Hippocampal formation (tissue), 2 donors: ENCODE measurements at regions not wholly inside any gene's neighbourhood (a gene's known extent, or its start where the extent isn't known, plus 50 kb on each side); places are given as distances from the start of the nearest gene placed in this dataset.

ENCODE experiments used
- DNase-seq, 2 donors: peaks; one replicate each; lab custom pipeline; 2025; lab: John Stamatoyannopoulos, UW

DNA sequence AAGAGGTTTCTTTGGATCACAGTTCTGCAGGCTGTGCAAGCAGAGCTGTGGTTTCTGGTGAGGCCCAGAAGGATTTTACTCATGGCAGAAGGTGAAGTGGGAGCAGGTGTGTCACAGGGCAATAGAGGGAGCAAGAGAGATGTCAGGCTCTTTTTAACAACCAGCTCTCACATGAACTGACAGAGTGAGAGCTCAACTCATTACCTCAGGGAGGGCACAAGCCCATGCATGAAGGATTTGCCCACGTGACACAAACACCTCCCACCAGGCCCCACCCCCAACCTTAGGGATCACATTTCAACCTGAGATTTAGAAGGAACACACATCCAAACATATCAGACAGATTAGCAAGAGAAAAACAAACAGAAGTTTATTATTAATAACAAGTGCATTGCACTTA is 470.4 kb downstream of the GALC start:
- no peak for DNase-seq

DNA sequence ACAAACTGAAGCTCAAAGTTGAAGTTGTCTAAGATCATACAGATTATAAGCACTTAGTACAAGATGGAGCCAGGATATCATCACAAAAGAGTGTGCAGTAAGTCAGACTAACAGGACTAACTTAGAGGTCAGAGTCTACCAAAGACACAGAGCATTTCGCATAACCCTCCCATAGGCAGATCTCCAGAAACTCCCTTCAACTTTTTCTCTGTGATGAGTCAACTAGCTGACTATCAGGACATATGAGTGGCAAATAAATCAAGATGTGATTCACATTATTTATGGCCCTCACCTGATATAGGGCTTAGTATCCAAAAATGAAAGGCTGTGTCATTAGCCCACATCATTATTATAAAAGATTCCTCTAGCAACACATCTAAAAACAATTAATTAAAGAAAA is 484.6 kb downstream of the GALC start:
- DNase-seq, result no peak

DNA sequence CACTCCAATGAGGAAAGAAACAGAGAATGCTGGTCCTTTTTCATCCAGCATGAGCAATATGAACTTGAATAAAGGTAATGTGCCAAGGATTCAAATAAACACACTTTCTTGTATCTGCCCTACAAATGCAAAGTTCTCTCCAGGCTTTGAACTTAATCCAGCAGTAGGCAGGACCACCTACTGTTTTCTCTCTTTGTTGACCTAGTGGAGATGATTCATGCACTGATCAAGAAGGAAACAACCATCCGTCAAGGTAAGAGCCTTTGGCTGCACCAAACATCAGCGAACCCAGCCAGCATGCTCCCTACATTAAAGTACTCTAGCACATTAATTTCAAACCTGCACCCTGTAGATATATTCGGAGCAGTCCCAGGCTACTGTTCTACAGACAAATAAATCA is 489.3 kb downstream of the GALC start:
- DNase-seq, result no peak

DNA sequence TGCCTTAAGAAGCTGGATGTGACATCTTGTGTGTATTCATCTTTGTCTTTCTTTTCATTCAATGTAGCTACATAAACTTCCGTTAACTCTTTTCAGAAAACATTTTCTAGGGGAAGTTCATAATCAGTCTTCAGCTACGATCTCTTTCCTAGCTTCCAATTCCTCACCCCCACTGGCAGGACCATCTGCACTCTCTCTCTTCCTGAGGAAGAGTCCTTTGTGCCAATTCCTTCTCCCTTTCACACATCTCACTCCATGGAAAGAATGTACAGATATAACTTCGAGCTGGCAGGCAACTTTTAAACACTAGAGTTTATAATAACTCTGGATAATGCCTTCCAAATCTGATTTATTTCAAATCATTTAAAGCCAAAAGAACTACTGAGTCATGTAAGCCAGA is 495.7 kb downstream of the GALC start:
- peak in 1 of 2 donors; percentile 16 for DNase-seq

DNA sequence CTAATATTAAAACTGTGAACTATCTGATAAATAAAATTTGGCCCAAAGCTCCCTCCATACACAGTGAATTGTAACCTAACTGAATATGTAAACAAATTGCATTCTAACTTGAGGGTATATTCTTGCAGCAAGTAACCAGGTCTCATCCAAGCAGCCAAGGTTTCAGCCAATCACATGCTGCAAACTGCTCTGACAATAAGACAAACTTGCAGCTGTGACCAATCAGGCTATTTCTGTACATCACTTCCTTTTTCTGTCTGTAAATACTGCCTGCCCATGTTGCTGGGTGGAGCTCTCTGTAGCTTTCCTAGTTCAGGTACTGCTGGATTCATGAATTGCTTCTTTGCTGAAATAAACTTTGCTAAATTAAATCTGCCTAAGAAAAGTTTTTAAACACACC is 499.0 kb downstream of the GALC start:
- no peak for DNase-seq

DNA sequence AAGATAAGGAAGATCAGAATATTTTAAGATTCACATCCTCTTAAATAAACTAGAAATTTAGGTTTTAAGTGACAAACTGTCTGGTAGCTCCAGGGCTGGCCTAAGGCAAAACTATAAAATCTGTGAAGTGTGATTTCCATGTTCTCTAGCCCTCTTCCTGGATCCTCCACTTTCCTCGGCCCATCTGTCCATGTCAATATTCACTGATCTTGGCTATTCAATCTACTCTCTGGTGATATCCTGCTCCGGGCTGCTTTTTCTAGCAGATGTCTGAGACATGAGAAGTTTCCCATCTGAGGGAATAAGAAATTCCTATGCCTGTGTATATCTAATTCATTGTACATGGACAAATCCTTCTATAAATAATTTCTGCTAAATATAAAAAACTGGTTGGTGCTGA is 500.4 kb downstream of the GALC start:
- no peak for DNase-seq

DNA sequence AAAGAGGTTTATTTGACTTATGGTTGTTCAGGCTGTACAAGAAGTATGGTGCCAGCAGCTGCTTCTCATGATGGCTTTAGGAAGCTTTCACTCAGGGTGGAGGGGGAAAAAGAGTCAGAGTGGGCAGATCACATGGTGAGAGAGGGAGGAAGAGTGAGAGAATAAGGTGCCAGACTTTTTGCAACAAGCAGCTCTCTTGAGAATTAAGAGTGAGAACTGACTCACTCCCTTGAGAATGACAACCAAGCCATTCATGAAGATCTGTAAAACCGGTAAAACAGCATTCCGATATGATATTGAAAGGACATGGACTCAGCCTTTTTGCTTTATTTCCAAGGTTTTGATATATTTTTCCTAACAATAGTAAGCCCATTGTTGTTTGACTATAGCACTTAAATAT is 501.2 kb downstream of the GALC start:
- DNase-seq, result no peak

DNA sequence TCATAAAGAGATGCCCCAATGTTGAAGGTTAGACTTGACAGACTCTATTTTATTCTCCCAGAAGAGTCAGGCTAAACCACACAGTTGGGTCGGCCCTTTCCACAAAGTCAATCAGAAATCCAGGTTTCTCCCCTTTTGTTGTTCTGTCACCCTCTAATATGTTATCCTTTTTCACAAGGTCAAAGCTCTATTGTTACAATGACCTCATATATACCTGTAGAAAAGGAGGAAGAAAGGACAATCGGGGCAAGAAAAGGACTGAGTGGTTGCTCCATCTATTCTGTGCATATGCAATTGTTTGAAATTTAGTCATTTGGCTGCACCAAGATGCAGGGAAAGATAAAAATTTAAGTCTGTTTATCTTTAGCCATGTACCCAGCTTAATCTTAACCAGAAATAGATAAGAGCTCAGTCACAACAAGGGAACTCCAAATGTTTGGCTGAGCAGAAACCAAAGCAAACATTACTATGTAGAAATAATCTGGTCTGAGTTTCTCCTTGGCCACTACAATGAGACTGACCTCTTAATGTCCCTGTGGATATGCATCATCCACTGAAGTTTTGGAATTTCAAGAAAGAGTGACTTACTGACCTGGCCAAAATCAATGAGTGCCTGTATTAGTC is 503.7 kb downstream of the GALC start:
- no peak for DNase-seq

DNA sequence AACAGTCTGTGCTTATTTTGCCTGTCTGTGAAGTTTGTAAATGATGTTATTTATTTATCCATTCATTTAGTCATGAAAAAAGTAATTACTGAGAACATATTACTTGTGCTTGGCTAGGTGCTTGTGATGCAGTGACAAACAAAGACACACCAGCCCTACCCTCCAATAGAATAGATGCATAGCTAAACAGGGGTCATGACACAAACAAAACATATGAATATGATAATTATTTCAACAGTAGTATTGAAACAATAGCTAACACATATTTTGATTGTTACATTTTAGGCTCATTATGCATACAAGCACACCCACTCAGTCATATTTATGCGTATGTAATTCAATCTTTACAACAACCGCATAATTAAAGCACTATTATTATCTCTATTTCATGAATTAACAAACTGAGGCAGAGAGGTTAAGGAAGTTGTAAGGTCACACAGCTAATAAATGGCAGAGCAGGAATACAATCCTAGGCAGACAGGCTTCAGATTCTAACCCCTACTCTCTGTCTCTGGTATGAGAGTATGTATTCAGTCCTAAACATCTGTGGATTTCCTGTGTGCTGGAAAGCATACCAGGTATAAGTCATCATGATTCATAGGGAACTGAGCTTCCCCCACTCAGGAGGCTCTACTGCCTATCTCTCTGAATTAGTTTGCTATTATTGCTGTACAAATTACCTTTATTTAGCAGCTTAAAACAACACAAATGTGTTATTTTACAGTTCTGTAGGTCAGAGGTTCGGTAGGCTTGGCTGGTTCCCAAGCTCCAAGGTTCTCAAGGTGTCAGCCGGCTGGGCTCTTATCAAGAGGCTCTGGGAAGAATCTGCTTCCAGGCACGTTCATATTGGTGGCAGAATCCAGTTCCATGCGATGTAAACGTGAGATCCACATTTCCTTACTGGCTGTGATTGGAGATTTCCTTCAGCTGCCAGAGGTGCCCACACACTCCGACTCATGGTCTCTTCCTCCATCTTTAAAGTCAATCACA is 509.4 kb downstream of the GALC start:
- DNase-seq, result no peak

DNA sequence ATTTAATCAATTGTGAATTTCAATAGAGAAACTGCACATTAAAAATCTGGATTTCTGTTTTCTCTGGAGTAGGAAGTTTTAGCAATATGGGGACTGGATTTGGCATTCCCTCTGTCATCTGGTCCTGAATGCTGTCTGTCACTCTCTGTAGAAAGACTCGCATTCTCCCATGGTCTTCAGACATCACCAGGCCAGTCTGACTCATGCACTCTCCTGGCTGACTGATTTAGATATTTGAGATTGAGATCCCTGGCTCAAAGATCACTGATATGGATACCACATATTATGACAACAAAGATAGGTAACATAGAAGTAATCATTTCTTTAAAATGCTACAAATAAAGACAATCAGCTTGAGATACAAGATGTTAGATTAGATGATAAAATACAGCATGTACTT is 524.5 kb downstream of the GALC start:
- DNase-seq, result no peak

DNA sequence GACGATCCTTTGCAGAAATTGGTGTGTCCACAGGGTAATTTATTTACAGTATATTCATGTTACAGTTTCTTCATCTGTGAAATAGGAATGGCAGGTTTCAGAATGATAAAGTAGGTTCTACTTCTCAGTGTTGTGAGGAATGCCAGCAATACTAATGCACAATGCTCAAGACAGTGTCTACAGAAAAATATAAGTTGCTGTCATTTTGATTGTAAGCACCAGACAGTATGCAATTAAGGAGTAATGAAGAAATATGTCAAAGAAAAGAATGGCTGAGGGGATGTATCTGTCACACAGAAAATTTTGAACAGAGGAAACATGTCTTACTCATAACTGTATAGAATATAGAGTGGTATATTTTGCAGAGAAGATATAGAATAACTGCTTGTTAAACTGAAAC is 525.4 kb downstream of the GALC start:
- no peak for DNase-seq

DNA sequence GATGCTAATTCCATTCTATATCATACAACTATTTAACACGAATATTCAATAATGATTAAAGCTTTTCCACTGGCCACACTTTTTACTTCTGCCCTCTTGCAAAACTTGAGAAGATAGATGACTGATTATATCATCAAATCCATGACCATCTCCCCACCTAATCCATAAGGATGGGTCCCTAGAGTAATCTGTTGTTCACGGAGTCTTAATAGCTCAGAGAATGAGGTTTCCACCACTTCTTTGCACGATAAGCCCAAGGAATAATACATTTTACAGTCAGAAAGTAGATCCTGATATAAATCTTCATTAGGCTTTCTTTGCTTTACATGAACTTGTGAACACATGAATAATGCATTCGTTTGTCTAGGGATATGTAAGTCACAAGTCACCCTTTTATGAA is 527.2 kb downstream of the GALC start:
- DNase-seq, result no peak

DNA sequence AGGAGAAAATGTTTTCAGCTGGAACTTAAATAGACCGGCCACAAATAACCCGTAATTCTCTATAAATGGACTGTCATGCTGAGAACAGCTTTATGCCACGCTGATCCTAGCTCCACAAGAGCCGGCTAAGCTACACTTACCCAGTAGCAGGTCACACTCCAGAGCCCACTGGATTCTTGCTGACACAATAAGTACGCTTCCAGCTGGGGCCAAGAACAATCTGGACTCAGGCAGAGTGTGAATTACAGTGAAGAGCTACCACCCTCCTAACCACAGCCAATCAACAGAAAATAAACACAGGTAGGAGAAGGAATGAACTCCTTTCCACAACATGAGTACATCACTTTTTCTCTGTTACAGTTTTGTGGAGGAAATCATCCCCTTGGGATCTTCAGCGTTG is 531.3 kb downstream of the GALC start:
- no peak for DNase-seq

DNA sequence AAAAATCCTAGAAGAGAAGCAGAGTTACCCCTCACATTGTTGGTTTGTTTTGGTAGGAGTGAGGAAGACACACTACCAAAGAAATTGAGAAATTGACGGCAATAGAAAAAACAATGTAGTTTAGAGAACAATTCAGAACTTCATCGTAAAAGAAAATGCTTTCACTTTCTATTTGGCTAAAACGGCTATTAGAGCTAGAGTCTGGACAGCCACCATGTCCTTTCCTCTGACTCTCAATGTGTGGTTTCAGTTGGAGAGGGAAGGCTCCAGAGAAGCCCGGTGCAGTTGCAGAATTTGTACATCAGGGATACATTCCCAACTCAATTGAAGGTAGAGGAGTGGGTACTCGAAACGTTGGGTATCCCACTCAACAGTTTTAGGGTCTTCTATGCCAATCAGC is 535.3 kb downstream of the GALC start:
- no peak for DNase-seq

DNA sequence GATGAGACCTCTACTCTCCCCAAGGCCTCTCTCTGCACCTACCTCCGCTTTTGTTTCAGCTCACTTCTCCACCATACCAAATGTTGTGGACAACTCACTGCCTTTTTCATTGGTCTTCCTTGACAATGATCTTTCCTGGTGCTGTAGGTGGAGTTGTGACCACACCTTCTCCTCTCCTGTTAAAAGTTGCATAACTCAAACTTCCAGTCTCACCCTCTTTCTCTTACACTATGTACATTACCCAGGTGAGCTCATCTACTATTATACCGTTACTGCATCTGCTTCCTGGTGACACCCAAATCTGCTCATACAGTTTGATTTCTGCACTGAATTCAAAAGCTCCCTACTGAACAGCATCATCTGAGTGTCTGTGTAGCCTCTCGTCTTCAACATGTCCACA is 542.8 kb downstream of the GALC start:
- no peak for DNase-seq

DNA sequence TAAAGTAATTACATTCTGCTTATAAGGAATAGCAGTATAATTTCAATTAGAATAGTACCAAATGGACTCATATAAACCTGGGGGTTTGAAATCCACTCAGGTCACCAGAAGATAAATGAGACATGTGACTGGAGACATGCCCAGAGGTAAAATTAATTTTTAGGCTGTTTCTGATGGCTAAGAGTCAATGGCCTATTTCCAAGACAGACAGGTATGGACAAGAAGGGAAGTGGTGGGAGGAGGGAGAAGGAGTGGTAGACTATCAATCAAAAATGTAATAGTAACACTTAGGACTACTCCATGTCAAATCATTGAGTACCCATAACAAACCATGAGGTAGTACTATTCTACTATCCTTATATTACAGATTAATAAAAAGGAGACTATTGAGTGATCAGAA is 544.0 kb downstream of the GALC start:
- DNase-seq, result no peak

DNA sequence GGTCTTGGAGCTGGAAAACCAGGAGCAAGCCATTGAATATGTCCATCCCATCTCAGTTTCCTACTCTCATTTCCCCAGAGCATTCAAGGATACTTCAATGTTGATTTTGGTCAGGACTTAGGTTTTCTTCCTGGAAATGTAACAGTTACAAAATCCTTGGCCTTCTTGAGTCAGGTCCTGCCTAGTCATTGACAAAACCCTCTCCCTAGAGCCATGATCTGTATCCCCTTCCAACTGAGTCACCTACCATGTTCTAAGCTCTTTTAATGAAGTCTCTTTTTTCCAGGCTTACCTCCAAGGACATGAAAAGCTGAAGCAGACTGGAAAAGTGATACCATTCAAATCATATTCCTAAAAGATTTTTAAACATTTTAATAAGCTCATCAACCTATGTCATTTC is 549.2 kb downstream of the GALC start:
- no peak for DNase-seq

DNA sequence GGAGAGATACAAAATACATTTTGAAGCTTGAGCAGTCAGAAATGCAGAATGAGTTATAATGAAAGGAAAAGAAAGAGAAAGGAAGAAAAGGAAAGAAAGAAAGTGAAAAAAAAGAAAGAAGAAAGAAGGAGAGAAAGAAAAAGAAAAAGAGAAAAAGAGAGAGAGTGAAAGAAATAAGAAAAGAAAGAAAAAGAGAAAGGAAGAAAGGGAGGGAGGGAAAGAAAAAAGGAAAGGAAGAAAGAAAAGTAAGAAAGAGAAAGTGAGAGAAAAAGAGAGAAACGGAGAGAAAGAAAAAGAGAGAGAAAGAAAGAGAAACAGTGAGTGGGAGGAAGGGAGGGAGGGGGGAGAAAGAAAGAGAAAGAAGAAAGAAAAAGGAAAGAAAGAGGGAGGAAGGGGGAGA is 549.9 kb downstream of the GALC start:
- DNase-seq, result no peak

DNA sequence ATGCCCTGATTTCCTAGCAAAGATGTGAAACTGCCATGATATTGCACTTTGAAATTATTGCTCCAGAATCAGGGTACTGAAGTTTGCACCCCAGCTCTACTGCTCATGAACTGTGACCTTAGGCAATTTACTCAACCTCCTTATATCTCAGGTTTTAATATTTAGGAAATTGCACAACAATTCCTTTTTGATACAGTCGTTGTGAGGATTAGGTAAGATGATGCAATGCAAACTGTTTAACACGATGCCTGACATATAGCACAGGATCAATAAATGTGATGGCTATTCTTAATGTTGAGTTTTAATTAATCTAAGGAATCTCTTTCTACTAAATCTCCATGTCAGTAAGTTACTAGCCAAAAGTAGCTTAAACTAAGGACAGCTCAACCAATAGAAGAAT is 555.8 kb downstream of the GALC start:
- no peak for DNase-seq

DNA sequence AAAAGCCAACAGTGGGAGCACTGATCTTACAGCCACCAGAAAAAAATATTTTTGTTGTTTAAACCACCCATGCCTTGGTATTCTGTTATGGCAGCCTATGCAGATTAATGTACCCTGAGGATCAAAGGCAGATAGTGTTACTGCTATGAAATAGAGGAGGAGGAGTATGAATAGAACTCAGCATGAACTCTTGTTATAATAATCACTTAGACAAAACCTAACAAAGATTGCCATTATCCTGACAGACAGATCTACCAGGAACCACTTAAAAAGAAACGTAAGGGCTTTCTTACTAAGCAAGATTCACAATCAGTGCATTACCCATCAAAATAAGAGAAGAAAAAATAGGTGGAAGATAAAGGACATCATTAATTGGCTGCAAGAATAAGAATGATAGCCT is 558.3 kb downstream of the GALC start:
- DNase-seq, result no peak

DNA sequence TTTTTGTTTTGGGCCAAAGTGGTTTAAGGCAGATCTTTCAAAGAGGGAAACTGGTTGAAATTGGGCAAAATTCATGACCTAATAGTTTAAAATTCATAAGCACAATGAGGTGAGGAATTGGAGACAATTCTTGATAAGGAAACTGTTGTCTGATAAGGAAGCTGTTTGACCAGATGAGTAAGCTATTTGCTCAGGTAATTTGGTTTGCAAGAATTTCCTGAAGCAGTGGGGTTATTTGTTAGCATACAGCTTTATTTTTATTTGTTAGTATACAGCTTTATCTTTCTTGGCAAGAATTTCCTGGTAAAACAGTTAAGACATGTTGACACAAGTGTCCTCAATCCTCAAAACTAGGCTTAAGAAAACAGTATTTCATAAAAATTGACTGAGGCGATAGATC is 559.0 kb downstream of the GALC start:
- DNase-seq, result no peak

DNA sequence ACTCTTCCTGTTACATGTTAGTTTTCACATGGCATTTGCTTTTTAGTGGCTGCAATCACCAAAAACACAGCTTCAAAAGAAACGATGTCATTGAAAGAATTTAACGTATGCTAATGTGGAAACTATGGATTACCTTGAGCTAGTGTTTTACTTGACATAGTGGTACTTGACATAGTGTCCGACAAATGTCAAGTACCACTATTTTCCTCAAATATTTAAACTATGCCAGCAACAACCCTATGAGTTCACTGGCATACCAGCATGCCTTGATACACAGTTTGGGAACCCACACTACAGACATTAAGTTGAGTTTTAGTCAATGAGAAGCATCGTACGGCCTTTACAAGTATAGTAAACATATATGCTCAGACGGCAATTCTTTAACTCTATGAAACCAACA is 560.3 kb downstream of the GALC start:
- DNase-seq, result no peak

DNA sequence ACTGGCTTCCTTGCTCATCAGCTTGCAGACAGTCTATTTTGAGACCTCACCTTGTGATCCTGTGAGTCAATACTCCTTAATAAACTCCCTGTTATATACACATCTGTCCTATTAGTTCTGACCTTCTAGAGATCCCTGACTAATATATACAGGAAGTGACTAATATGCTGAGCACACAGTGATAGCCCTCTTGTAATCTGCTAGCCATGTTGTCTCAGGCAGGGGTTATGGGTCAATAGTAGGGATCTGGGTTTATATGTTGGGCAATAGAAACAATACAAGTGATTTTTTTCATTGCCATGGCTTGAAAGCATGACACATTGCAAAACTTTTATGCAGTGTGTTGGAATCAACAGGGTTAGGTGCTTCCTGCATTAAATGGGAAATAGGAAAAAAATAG is 562.2 kb downstream of the GALC start:
- no peak for DNase-seq

DNA sequence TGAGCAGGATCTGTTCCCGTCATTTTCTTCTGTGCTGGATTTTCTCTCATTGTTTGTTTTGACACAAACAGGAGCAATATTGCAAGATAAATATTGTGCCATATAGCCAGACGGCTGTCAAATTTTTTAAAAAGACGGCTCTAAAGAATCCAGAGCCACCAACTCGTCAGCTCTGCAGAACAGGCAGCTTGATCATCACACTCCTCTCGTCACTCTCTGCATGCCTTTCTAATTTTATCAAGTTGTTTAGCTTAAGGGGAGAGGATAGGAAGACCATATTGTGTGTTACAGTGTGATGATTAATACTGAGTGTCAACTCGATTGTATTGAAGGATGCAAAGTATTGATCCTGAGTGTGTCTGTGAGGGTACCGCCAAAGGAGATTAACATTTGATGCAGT is 562.8 kb downstream of the GALC start:
- DNase-seq, result no peak
